Mesendoderm (in vitro differentiated cells): ENCODE measurements at regions not wholly inside any gene's neighbourhood (a gene's known extent, or its start where the extent isn't known, plus 50 kb on each side); places are given as distances from the start of the nearest gene placed in this dataset. TPM values are rescaled to one million over a fixed set of nuclear protein-coding genes. Genes with fewer than 3 reads are reported as not detected.

ENCODE experiments used
- small RNA-seq: library from polyadenylated mRNA; stranded (forward); fragments of <200 nt; extraction: miRNeasy Mini kit (QIAGEN cat#:217004); gene quantifications from one replicate; pipeline ENCODE3, GENCODE V24; 2013; ENCODE audit not compliant: insufficient read depth

Small RNAs in the stretch of these regions (small RNA-seq; reads per million reads assigned to genes)
- not detected for gene AC008571.1
